ENCODE measurements at regions not wholly inside any gene's neighbourhood (a gene's known extent, or its start where the extent isn't known, plus 50 kb on each side); places are given as distances from the start of the nearest gene placed in this dataset.
A peak's percentile ranks its signal among the peaks of the same experiment; 100 is the strongest.

DNA sequence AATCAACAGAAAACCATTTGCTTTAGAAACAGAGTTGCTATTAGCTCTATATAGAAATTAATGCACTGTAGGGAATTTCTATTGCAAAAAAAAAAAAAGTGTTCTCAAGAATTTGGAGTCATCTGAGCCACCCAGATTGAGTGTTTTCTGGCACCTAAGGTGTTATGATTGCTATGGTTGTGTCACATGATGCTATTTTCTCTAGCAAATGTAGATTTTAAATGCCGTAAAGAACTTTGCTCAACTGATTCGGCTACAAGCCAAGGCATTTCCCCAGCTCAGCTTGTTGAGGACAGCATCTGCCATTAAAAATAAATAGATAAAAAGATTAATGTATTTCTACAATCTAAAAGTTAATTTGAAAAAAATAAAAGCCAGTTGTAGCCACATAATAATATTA, 712.8 kb downstream of the FAT4 start:
- TF ChIP-seq EZH2 (IDR thresholded peaks at IDR 0.05; ENCODE audit: insufficient read depth, low read length), result no peak
- TF ChIP-seq, protein P1, sequence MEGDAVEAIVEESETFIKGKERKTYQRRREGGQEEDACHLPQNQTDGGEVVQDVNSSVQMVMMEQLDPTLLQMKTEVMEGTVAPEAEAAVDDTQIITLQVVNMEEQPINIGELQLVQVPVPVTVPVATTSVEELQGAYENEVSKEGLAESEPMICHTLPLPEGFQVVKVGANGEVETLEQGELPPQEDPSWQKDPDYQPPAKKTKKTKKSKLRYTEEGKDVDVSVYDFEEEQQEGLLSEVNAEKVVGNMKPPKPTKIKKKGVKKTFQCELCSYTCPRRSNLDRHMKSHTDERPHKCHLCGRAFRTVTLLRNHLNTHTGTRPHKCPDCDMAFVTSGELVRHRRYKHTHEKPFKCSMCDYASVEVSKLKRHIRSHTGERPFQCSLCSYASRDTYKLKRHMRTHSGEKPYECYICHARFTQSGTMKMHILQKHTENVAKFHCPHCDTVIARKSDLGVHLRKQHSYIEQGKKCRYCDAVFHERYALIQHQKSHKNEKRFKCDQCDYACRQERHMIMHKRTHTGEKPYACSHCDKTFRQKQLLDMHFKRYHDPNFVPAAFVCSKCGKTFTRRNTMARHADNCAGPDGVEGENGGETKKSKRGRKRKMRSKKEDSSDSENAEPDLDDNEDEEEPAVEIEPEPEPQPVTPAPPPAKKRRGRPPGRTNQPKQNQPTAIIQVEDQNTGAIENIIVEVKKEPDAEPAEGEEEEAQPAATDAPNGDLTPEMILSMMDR (IDR thresholded peaks at IDR 0.05; ENCODE audit: insufficient read depth, low read depth, low read length), result no peak
- Mint-ChIP-seq H3K4me3 (ENCODE audit: unreplicated experiment) (no peak overlapping the region), H3K27me3 (ENCODE audit: low read depth, unreplicated experiment) (no peaks in the 10 kb centered on the region), H3K36me3 (ENCODE audit: low read depth, unreplicated experiment) (no peaks in the 10 kb centered on the region), H3K9me3 (ENCODE audit: unreplicated experiment) (peaks cover 3% of the 10 kb centered on the region), H3K27ac (ENCODE audit: unreplicated experiment) (no peak overlapping the region), H3K4me1 (ENCODE audit: low read depth, unreplicated experiment) (no peaks in the 10 kb centered on the region)
- no peaks in the 10 kb centered on the region for H4K20me1 ChIP-seq (ENCODE audit: insufficient read depth, low read length)
- no peak overlapping the region for H3K27ac ChIP-seq (ENCODE audit: low read depth, low read length)
- H2AFZ ChIP-seq (ENCODE audit: low read depth, low read length), result no peak overlapping the region
- FAIRE-seq (no peak), DNase-seq (ENCODE audit: low read depth) (no peak)
- no peaks in the 10 kb centered on the region for H3K4me1 ChIP-seq (ENCODE audit: insufficient read depth, low read length)
- H3K79me2 ChIP-seq (ENCODE audit: insufficient read depth, low read length), result no peaks in the 10 kb centered on the region
- no peaks in the 10 kb centered on the region for H3K27me3 ChIP-seq (ENCODE audit: insufficient read depth, low read length)
- H3K36me3 ChIP-seq (ENCODE audit: insufficient read depth, low read length), result no peaks in the 10 kb centered on the region
- H3K9ac ChIP-seq (ENCODE audit: low read length), result no peak overlapping the region
- H3K4me3 ChIP-seq (ENCODE audit: insufficient read depth, low read depth, low read length), result no peak overlapping the region
- no peaks in the 10 kb centered on the region for H3K9me3 ChIP-seq (ENCODE audit: insufficient read depth, low read depth, low read length)
- H3K4me2 ChIP-seq (ENCODE audit: low read length), result no peak overlapping the region

DNA sequence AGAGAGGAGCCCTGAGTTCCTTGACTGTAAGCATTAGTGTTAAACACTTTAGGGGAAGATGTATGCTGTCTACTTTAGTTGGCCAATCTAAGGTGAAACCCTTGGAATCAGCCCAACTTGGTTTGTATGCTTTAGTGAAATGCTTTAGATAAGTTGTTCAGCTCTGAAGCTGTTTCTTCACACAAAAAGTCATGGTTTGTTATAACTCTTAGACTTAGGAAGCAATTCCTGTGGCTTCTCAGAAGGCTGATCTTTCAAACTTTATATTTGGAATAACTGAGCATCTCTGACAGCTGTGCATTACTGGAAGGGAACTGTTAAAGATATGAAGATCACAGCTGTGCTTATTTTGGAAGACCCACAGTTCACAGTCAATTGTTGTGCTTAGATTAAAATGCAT, 714.1 kb downstream of the FAT4 start:
- H3K4me1 ChIP-seq (ENCODE audit: insufficient read depth, low read length), result no peaks in the 10 kb centered on the region
- Mint-ChIP-seq H3K27me3 (ENCODE audit: low read depth, unreplicated experiment) (no peaks in the 10 kb centered on the region), H3K36me3 (ENCODE audit: low read depth, unreplicated experiment) (no peaks in the 10 kb centered on the region), H3K9me3 (ENCODE audit: unreplicated experiment) (peaks cover 3% of the 10 kb centered on the region), H3K4me1 (ENCODE audit: low read depth, unreplicated experiment) (no peaks in the 10 kb centered on the region), H3K27ac (ENCODE audit: unreplicated experiment) (no peak overlapping the region), H3K4me3 (ENCODE audit: unreplicated experiment) (no peak overlapping the region)
- H3K79me2 ChIP-seq (ENCODE audit: insufficient read depth, low read length), result no peaks in the 10 kb centered on the region
- H3K9ac ChIP-seq (ENCODE audit: low read length), result no peak overlapping the region
- H3K36me3 ChIP-seq (ENCODE audit: insufficient read depth, low read length), result no peaks in the 10 kb centered on the region
- H3K9me3 ChIP-seq (ENCODE audit: insufficient read depth, low read depth, low read length), result no peaks in the 10 kb centered on the region
- no peak for FAIRE-seq
- DNase-seq (ENCODE audit: low read depth), result peak; percentile 60
- H2AFZ ChIP-seq (ENCODE audit: low read depth, low read length), result no peak overlapping the region
- no peak overlapping the region for H3K27ac ChIP-seq (ENCODE audit: low read depth, low read length)
- H3K4me3 ChIP-seq (ENCODE audit: insufficient read depth, low read depth, low read length), result no peak overlapping the region
- no peaks in the 10 kb centered on the region for H3K27me3 ChIP-seq (ENCODE audit: insufficient read depth, low read length)
- TF ChIP-seq, protein P1 (IDR thresholded peaks at IDR 0.05; ENCODE audit: insufficient read depth, low read depth, low read length), result no peak
- no peak for TF ChIP-seq EZH2 (IDR thresholded peaks at IDR 0.05; ENCODE audit: insufficient read depth, low read length)
- no peak overlapping the region for H3K4me2 ChIP-seq (ENCODE audit: low read length)
- H4K20me1 ChIP-seq (ENCODE audit: insufficient read depth, low read length), result no peaks in the 10 kb centered on the region

DNA sequence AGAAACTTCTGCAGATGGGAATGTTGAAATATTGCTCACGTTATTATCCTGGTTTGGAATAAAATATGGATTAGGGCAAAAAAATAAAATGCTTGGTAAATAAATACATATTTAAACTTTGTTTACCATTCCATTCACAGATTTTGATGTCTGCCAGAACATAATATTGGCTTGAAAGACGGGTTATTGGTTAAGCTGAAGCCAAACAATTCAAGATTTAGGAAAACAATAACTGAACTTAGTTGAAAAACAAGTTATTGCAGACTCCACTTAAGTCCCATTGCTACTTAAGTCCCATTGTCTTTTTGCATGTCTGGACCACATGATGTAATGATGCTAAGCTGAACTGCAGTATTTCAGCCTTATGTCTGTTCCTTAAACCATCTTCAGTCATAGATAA, 722.5 kb downstream of the FAT4 start:
- H3K4me1 ChIP-seq (ENCODE audit: insufficient read depth, low read length), result no peaks in the 10 kb centered on the region
- H3K36me3 ChIP-seq (ENCODE audit: insufficient read depth, low read length), result no peaks in the 10 kb centered on the region
- no peak overlapping the region for H2AFZ ChIP-seq (ENCODE audit: low read depth, low read length)
- H3K9me3 ChIP-seq (ENCODE audit: insufficient read depth, low read depth, low read length), result no peaks in the 10 kb centered on the region
- TF ChIP-seq EZH2 (IDR thresholded peaks at IDR 0.05; ENCODE audit: insufficient read depth, low read length), result no peak
- TF ChIP-seq, protein P1 (IDR thresholded peaks at IDR 0.05; ENCODE audit: insufficient read depth, low read depth, low read length), result no peak
- Mint-ChIP-seq H3K36me3 (ENCODE audit: low read depth, unreplicated experiment) (no peaks in the 10 kb centered on the region), H3K27me3 (ENCODE audit: low read depth, unreplicated experiment) (no peaks in the 10 kb centered on the region), H3K27ac (ENCODE audit: unreplicated experiment) (no peak overlapping the region), H3K4me3 (ENCODE audit: unreplicated experiment) (no peak overlapping the region), H3K9me3 (ENCODE audit: unreplicated experiment) (no peaks in the 10 kb centered on the region), H3K4me1 (ENCODE audit: low read depth, unreplicated experiment) (no peaks in the 10 kb centered on the region)
- no peak overlapping the region for H3K27ac ChIP-seq (ENCODE audit: low read depth, low read length)
- no peak overlapping the region for H3K9ac ChIP-seq (ENCODE audit: low read length)
- H3K27me3 ChIP-seq (ENCODE audit: insufficient read depth, low read length), result no peaks in the 10 kb centered on the region
- no peaks in the 10 kb centered on the region for H4K20me1 ChIP-seq (ENCODE audit: insufficient read depth, low read length)
- H3K79me2 ChIP-seq (ENCODE audit: insufficient read depth, low read length), result no peaks in the 10 kb centered on the region
- no peak for DNase-seq (ENCODE audit: low read depth)
- H3K4me3 ChIP-seq (ENCODE audit: insufficient read depth, low read depth, low read length), result no peak overlapping the region
- H3K4me2 ChIP-seq (ENCODE audit: low read length), result no peak overlapping the region
- FAIRE-seq, result no peak
